Bronchial epithelial cell (primary cell): ENCODE measurements at regions not wholly inside any gene's neighbourhood (a gene's known extent, or its start where the extent isn't known, plus 50 kb on each side); places are given as distances from the start of the nearest gene placed in this dataset.

Source experiments
- DNase-seq: peaks from one replicate; pipeline ENCODE4 v3.0.0-alpha.2; 2010; ENCODE audit warnings: low read depth
- FAIRE-seq: peaks from 2 replicates; lab custom pipeline; 2011; peaks lifted over from hg19 to GRCh38; lab: Jason Lieb, UNC
- H3K27me3 ChIP-seq: 2 replicates; pipeline ENCODE4 v1.5.1; 2011; ENCODE audit warnings: low read length; ENCODE audit not compliant: control insufficient read depth, insufficient read depth
- H3K36me3 ChIP-seq: 2 replicates; pipeline ENCODE4 v1.5.1; 2011; ENCODE audit warnings: low read length; ENCODE audit not compliant: control insufficient read depth, insufficient read depth
- H3K4me3 ChIP-seq: 2 replicates; pipeline ENCODE4 v1.5.1; 2011; ENCODE audit warnings: mild to moderate bottlenecking, low read depth, low read length, control low read depth
- TF ChIP-seq, protein P1 (sequence below): IDR thresholded peaks from 2 replicates; pipeline ENCODE4 v1.5.1; 2011; ENCODE audit warnings: mild to moderate bottlenecking, moderate library complexity, low read length, control low read depth, inconsistent platforms; ENCODE audit not compliant: insufficient read depth, severe bottlenecking

DNA sequence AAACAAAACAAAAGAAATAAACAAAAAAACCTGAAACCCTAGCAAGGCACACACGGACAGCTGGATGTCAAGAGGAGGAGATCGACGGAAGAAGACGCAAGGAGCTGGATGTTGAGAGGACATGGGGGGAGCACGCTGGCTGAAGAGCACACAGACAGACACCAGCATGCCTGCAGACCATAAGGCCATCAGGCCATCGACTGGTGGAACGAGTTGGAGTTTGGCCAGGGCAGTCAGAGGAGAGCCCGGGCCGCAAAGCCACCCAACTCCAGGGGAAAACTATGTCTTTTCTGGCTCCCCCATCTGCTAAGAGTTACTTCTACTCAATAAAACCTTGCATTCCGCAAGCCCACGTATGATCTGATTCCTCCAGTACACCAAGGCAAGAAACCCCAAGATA, 979.6 kb downstream of the PCDH17 start:
- Histone ChIP-seq H3K36me3 (no peaks in the 10 kb centered on the region), H3K4me3 (no peak overlapping the region), H3K27me3 (no peaks in the 10 kb centered on the region)
- DNase-seq: no peak
- TF ChIP-seq, protein P1, sequence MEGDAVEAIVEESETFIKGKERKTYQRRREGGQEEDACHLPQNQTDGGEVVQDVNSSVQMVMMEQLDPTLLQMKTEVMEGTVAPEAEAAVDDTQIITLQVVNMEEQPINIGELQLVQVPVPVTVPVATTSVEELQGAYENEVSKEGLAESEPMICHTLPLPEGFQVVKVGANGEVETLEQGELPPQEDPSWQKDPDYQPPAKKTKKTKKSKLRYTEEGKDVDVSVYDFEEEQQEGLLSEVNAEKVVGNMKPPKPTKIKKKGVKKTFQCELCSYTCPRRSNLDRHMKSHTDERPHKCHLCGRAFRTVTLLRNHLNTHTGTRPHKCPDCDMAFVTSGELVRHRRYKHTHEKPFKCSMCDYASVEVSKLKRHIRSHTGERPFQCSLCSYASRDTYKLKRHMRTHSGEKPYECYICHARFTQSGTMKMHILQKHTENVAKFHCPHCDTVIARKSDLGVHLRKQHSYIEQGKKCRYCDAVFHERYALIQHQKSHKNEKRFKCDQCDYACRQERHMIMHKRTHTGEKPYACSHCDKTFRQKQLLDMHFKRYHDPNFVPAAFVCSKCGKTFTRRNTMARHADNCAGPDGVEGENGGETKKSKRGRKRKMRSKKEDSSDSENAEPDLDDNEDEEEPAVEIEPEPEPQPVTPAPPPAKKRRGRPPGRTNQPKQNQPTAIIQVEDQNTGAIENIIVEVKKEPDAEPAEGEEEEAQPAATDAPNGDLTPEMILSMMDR: no peak
- FAIRE-seq: no peak

DNA sequence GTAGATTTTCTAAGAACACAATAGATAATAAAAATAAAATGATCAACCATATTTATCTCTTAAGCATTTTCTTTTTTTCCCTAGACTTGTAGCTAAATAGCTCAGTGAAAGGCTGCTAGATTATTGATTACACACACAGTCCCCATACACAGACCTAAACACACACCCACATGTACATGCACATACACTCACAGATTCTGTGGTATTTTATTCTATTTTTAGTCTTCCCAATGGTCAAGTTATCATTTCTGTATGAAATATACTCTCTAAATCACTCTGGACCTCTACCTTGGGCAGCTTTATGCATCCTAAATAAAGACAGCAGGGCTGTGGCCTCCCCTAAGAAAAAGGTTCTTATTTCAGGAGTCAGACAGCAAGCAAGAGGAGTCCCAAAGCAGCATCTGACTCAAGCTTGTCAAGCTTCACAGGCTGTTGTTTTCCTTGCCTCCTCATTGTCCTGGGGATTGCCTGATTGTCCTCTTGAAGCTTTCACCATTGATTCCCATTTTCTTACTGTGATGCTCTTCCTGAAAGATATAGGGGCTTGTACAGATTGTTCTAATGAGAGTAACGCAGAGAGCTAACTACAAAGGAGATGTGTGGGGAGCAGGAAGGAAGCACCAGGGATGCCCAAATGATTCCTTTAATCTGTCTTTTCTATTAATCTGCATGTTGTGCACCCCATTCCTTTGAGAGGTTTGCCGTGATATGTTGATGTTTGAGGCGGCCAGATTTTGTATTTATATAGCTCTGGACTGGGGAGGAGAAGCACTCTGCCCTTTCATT, 986.5 kb downstream of the PCDH17 start:
- TF ChIP-seq, protein P1: no peak
- Histone ChIP-seq H3K4me3 (no peak overlapping the region), H3K27me3 (no peaks in the 10 kb centered on the region), H3K36me3 (no peaks in the 10 kb centered on the region)
- DNase-seq: no peak
- no peak for FAIRE-seq

DNA sequence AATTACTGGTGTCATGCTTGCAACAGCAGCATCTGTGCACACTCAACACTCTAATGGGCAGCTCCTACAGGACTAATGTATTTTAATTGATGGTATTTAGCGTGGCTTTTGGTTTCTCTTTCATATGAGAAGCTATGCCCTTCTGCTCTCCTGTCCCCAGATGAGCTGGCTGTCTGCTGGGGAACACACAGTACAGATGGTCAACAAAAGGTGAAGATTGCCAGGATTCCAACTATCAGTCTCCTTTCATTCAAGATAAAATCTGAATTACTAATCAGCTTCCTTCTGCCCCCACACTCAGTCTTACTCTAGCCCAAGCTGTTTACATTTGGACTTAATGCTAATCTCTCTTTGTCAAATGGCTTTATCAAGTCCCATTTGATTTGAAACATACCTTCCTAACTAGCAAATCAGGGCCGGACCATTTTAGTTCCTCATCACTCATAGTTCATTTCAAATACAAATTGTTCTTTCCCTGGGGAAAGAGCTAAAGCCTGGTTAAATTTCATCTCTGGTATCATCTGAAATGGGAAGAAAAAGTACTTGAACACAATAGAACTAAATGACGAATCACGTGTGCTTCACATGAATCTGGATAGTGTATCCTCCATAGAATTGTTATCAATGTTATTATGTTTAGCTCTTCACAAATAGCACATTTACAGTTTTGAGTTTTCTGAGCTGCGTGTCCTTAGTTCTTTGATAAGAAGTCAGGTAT, 988.0 kb downstream of the PCDH17 start:
- TF ChIP-seq, protein P1: no peak
- Histone ChIP-seq H3K4me3 (no peak overlapping the region), H3K27me3 (no peaks in the 10 kb centered on the region), H3K36me3 (no peaks in the 10 kb centered on the region)
- DNase-seq (no peak), FAIRE-seq (no peak)

DNA sequence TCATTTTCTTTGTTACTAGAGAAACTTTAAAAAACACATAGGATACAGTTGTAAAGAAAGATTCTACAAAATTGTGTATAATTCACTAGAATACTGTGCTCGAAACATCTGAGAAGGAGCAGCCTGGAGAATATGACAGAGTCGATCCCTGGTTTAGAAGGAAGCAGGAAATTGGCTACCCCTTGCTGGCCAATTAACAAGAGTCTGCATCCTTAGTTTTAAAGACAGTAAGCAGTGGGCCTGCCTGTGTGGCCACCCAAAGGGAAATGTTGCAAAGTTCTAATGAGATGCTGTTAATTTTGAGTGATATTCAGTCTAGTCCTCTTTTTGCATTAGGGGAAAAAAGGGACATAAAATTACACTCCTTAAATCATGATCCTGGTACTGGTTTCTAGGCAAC, 988.6 kb downstream of the PCDH17 start:
- H3K4me3 ChIP-seq: no peak overlapping the region
- H3K36me3 ChIP-seq: no peaks in the 10 kb centered on the region
- DNase-seq (no peak), FAIRE-seq (no peak)
- H3K27me3 ChIP-seq: no peaks in the 10 kb centered on the region
- TF ChIP-seq, protein P1: no peak

DNA sequence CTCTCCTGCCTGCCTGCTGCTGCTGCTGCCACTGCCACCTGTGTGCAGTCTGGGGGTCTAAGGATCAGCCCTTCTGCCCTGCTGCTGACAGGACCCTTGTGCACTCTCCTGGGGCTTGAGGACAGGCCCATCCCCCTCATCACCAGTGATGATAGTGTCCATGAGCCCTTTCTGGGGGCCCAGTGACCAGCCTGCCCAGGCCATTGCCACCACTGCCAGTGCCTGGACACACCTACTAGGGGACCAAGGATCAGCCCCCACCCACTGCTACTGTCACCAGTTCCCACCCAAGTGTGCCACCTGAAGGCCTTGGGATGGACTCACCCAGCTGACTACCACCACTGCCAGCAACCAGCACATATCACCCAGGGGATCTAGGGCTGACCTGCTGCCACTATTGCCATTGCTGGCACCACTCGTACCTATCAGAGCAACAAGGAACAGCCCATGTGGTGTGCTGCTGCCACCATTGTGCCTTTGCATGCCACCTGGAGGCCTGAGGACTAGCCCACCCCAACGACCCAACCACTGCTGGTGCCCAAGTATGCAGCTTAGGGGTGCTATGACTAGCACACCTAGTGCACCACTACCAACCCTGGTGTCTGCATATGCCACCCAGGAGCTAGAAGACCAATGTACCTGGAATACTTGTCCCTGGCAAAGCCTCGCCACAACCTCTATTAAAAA, 994.3 kb downstream of the PCDH17 start:
- Histone ChIP-seq H3K4me3 (no peak overlapping the region), H3K27me3 (no peaks in the 10 kb centered on the region), H3K36me3 (no peaks in the 10 kb centered on the region)
- TF ChIP-seq, protein P1: no peak
- DNase-seq (no peak), FAIRE-seq (no peak)
